ENCODE measurements at regions not wholly inside any gene's neighbourhood (a gene's known extent, or its start where the extent isn't known, plus 50 kb on each side); places are given as distances from the start of the nearest gene placed in this dataset.

DNA sequence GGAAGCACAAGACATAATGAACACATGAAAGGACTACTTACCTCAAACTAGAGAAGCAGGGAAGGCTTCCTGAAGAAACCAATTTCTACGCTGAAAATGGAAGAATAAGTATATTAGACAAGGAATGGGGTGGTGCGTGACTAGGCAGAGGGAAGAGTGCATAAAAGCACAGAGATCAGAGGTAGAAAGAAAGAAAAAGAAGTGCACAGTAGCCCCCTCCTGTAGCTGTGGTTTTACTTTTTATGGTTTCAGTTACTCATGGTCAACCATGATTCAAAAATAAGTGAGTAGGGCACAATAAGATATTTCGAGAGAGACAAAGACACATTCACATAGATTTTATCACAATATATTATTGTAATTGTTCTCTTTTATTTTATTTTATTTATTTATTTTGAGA is 934.5 kb upstream of the INTU start:
- Histone ChIP-seq H3K4me3 (no peak overlapping the region), H3K27me3 (no peaks in the 10 kb centered on the region), H3K4me2 (no peak overlapping the region), H4K20me1 (no peaks in the 10 kb centered on the region), H3K9me3 (no peaks in the 10 kb centered on the region), H3K4me1 (no peaks in the 10 kb centered on the region), H3K36me3 (no peaks in the 10 kb centered on the region), H3K9ac (no peak overlapping the region), H3K27ac (no peak overlapping the region)
- TF ChIP-seq Cebpa-rat (IDR thresholded peaks at IDR 0.05) = no peak

DNA sequence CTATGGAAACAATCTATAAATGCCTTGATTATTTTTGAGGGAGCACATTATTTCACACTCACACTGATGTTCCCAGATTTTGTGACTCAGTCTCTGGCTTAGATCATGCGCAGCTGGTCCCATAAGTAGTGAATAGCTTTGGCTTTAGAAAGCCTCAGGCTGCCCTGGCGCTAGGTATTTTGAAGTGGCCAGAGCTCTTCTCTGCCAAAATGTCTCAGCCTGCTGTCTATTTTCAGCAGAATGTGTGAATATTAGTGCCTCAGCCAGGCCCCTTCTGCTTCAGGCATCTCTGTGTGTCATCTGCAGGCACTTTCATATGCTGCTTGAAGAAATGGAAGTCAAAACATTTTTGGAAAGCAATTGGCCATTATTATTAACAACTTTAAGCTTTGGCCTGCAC is 931.0 kb upstream of the INTU start:
- Histone ChIP-seq H3K27ac (no peak overlapping the region), H3K4me2 (no peak overlapping the region), H3K27me3 (no peaks in the 10 kb centered on the region), H3K9me3 (no peaks in the 10 kb centered on the region), H3K36me3 (no peaks in the 10 kb centered on the region), H3K9ac (no peak overlapping the region), H4K20me1 (no peaks in the 10 kb centered on the region), H3K4me3 (no peak overlapping the region), H3K4me1 (no peaks in the 10 kb centered on the region)
- TF ChIP-seq Cebpa-rat (IDR thresholded peaks at IDR 0.05) = no peak

- Histone ChIP-seq H4K20me1 (no peaks in the 10 kb centered on the region), H3K9ac (no peak overlapping the region), H3K4me3 (no peak overlapping the region), H3K36me3 (no peaks in the 10 kb centered on the region), H3K4me2 (no peak overlapping the region), H3K4me1 (no peaks in the 10 kb centered on the region), H3K27ac (no peak overlapping the region), H3K9me3 (no peaks in the 10 kb centered on the region), H3K27me3 (no peaks in the 10 kb centered on the region)
- TF ChIP-seq Cebpa-rat (IDR thresholded peaks at IDR 0.05) = no peak
Measured at GRCh38 chr4:126702747-126703146, 930.0 kb upstream of the INTU start.

GRCh38 chr4:126705266-126705665 is 927.5 kb upstream of the INTU start:
- H4K20me1 ChIP-seq = no peaks in the 10 kb centered on the region
- no peak overlapping the region for H3K9ac ChIP-seq
- TF ChIP-seq Cebpa-rat (IDR thresholded peaks at IDR 0.05) = no peak
- H3K27ac ChIP-seq = no peak overlapping the region
- H3K9me3 ChIP-seq = no peaks in the 10 kb centered on the region
- no peak overlapping the region for H3K4me3 ChIP-seq
- H3K4me2 ChIP-seq = no peak overlapping the region
- no peaks in the 10 kb centered on the region for H3K36me3 ChIP-seq
- H3K4me1 ChIP-seq = no peaks in the 10 kb centered on the region
- H3K27me3 ChIP-seq = no peaks in the 10 kb centered on the region

DNA sequence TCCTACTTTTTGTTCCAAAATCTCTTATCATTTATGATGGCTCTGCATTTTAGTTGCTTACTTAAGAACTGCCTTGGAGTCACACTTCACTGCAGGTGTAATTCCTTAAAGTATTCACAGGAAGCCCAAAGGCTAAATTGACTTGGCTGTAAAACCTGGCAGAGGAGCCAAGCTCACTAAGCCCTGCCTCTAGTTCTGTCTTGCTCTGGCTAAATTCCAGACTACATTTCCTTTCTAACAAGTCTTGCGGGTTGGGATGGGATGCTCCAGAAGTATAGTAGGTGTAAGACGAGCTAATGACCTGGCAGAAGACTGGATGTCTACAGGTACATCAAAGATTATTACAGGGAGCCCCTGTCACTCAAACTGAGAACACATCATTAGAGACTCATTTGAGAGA is 924.0 kb upstream of the INTU start:
- Histone ChIP-seq H4K20me1 (no peaks in the 10 kb centered on the region), H3K9me3 (no peaks in the 10 kb centered on the region), H3K36me3 (no peaks in the 10 kb centered on the region), H3K27ac (no peak overlapping the region), H3K4me3 (no peak overlapping the region), H3K27me3 (no peaks in the 10 kb centered on the region), H3K9ac (no peak overlapping the region), H3K4me2 (no peak overlapping the region), H3K4me1 (no peaks in the 10 kb centered on the region)
- TF ChIP-seq Cebpa-rat (IDR thresholded peaks at IDR 0.05) = no peak

DNA sequence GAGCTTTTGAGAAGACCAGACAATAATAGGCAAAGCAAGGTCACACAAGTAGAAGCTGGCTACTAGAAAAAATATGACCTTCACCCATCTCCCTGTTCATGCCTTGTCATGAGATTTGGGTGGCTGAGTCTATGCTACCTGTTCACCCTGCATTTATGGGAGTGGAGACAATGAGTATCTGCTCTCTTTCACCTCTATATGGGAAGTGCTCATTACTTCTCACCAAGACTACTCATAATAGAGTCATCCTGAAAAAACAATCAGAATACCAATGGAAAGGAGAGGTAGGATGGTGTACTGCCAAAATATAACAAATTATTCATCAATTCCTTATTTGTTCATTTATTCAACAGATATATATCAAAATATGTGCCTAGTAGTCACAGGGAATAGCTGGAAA is 921.8 kb upstream of the INTU start:
- Histone ChIP-seq H3K9me3 (no peaks in the 10 kb centered on the region), H3K4me2 (no peak overlapping the region), H3K36me3 (no peaks in the 10 kb centered on the region), H3K27me3 (no peaks in the 10 kb centered on the region), H3K27ac (no peak overlapping the region), H4K20me1 (no peaks in the 10 kb centered on the region), H3K4me1 (no peaks in the 10 kb centered on the region), H3K9ac (no peak overlapping the region), H3K4me3 (no peak overlapping the region)
- TF ChIP-seq Cebpa-rat (IDR thresholded peaks at IDR 0.05) = no peak

- no peak for TF ChIP-seq Cebpa-rat (IDR thresholded peaks at IDR 0.05)
- Histone ChIP-seq H3K27ac (no peak overlapping the region), H3K4me1 (no peaks in the 10 kb centered on the region), H4K20me1 (no peaks in the 10 kb centered on the region), H3K4me3 (no peak overlapping the region), H3K27me3 (no peaks in the 10 kb centered on the region), H3K9me3 (no peaks in the 10 kb centered on the region), H3K36me3 (no peaks in the 10 kb centered on the region), H3K9ac (no peak overlapping the region), H3K4me2 (no peak overlapping the region)
Measured at GRCh38 chr4:126715067-126715466, 917.7 kb upstream of the INTU start.

DNA sequence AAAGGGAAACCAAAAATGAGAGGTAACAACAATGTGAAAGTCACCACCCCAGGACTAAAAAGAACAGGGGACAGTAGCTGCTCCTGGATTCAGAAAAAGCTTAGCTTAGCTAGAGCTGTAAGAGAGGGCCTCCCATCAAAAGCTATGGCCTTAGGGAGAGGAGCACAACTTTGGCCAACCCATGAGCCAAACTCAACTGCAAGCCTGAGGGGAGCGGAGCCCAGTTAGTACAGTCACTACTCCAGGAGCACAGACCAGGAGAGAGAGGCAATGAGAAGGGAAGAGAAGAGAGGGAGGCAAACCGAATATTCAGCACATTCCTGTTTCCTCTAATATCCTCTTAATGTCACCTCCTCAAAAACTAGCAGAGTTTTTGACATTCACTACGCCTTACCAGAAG is 917.1 kb upstream of the INTU start:
- no peak for TF ChIP-seq Cebpa-rat (IDR thresholded peaks at IDR 0.05)
- Histone ChIP-seq H3K4me1 (no peaks in the 10 kb centered on the region), H3K27ac (no peak overlapping the region), H3K27me3 (no peaks in the 10 kb centered on the region), H3K4me2 (no peak overlapping the region), H4K20me1 (no peaks in the 10 kb centered on the region), H3K36me3 (no peaks in the 10 kb centered on the region), H3K4me3 (no peak overlapping the region), H3K9me3 (no peaks in the 10 kb centered on the region), H3K9ac (no peak overlapping the region)

- H3K27me3 ChIP-seq = no peaks in the 10 kb centered on the region
- no peaks in the 10 kb centered on the region for H3K36me3 ChIP-seq
- no peak overlapping the region for H3K9ac ChIP-seq
- TF ChIP-seq Cebpa-rat (IDR thresholded peaks at IDR 0.05) = no peak
- no peak overlapping the region for H3K4me3 ChIP-seq
- H3K27ac ChIP-seq = no peak overlapping the region
- H3K4me1 ChIP-seq = no peaks in the 10 kb centered on the region
- H3K9me3 ChIP-seq = no peaks in the 10 kb centered on the region
- no peak overlapping the region for H3K4me2 ChIP-seq
- H4K20me1 ChIP-seq = no peaks in the 10 kb centered on the region
Measured at GRCh38 chr4:126718136-126718535, 914.6 kb upstream of the INTU start.

- H3K9ac ChIP-seq = no peak overlapping the region
- H3K4me2 ChIP-seq = no peak overlapping the region
- no peaks in the 10 kb centered on the region for H3K36me3 ChIP-seq
- no peaks in the 10 kb centered on the region for H3K27me3 ChIP-seq
- H3K9me3 ChIP-seq = no peaks in the 10 kb centered on the region
- H4K20me1 ChIP-seq = no peaks in the 10 kb centered on the region
- no peak overlapping the region for H3K4me3 ChIP-seq
- H3K4me1 ChIP-seq = no peaks in the 10 kb centered on the region
- TF ChIP-seq Cebpa-rat (IDR thresholded peaks at IDR 0.05) = no peak
- no peak overlapping the region for H3K27ac ChIP-seq
Measured at GRCh38 chr4:126719852-126720251, 912.9 kb upstream of the INTU start.

GRCh38 chr4:126725906-126726305 is 906.9 kb upstream of the INTU start:
- Histone ChIP-seq H3K27me3 (no peaks in the 10 kb centered on the region), H3K4me1 (no peaks in the 10 kb centered on the region), H3K36me3 (no peaks in the 10 kb centered on the region), H3K9me3 (no peaks in the 10 kb centered on the region), H3K4me2 (no peak overlapping the region), H4K20me1 (no peaks in the 10 kb centered on the region), H3K9ac (no peak overlapping the region), H3K27ac (no peak overlapping the region), H3K4me3 (no peak overlapping the region)
- no peak for TF ChIP-seq Cebpa-rat (IDR thresholded peaks at IDR 0.05)

Measured in BLaER1 (cell line).